ENCODE measurements at regions not wholly inside any gene's neighbourhood (a gene's known extent, or its start where the extent isn't known, plus 50 kb on each side); places are given as distances from the start of the nearest gene placed in this dataset.

GRCh38 chr2:190809876-190810525 is 70.6 kb upstream of the GLS start:
- no peak for DNase-seq

GRCh38 chr2:190810981-190811587 is 69.5 kb upstream of the GLS start:
- no peak for DNase-seq

GRCh38 chr2:190811811-190812210 is 68.8 kb upstream of the GLS start:
- DNase-seq = no peak

- DNase-seq = no peak
Measured at GRCh38 chr2:190812506-190813294, 67.9 kb upstream of the GLS start.

- DNase-seq = no peak
Measured at GRCh38 chr2:190815226-190815625, 65.4 kb upstream of the GLS start.

GRCh38 chr2:190817082-190817481 is 63.5 kb upstream of the GLS start:
- no peak for DNase-seq

GRCh38 chr2:190819840-190820301 is 60.8 kb upstream of the GLS start:
- DNase-seq = peak; percentile 88

- no peak for DNase-seq
Measured at GRCh38 chr2:190820416-190820815, 60.2 kb upstream of the GLS start.

GRCh38 chr2:190822043-190822442 is 58.6 kb upstream of the GLS start:
- DNase-seq = no peak

- DNase-seq = no peak
Measured at GRCh38 chr2:190827720-190828119, 52.9 kb upstream of the GLS start.

- no peak for DNase-seq
Measured at GRCh38 chr2:190829642-190830041, 51.0 kb upstream of the GLS start.

All from skin of body (tissue), 1 donor.